Duodenal mucosa (tissue), 2 donors: ENCODE measurements at regions not wholly inside any gene's neighbourhood (a gene's known extent, or its start where the extent isn't known, plus 50 kb on each side); places are given as distances from the start of the nearest gene placed in this dataset.

ENCODE experiments used
- H3K27ac ChIP-seq: one replicate; pipeline ENCODE4 v1.7.0; 2013; ENCODE audit warnings: low read depth, low read length
- H3K27me3 ChIP-seq, 2 donors: one replicate each; pipeline ENCODE4 v1.7.0; 2013; ENCODE audit warnings: low read length in 2 of 2, control low read depth in 1 of 2; ENCODE audit not compliant: insufficient read depth in 2 of 2, control insufficient read depth in 1 of 2
- H3K36me3 ChIP-seq, 2 donors: one replicate each; pipeline ENCODE4 v1.7.0; 2013; ENCODE audit warnings: low read length in 2 of 2, control low read depth in 1 of 2; ENCODE audit not compliant: insufficient read depth in 2 of 2, control insufficient read depth in 1 of 2
- H3K4me1 ChIP-seq, 2 donors: one replicate each; pipeline ENCODE4 v1.7.0; 2013; ENCODE audit warnings: low read length in 2 of 2, control low read depth in 1 of 2; ENCODE audit not compliant: insufficient read depth in 2 of 2, control insufficient read depth in 1 of 2
- H3K4me3 ChIP-seq, 2 donors: one replicate each; pipeline ENCODE4 v1.7.0; 2013; ENCODE audit warnings: low read length in 2 of 2, low read depth in 1 of 2
- H3K9ac ChIP-seq, 2 donors: one replicate each; pipeline ENCODE4 v1.7.0; 2013; ENCODE audit warnings: low read length in 2 of 2, low read depth in 1 of 2
- H3K9me3 ChIP-seq, 2 donors: one replicate each; pipeline ENCODE4 v1.7.0; 2013; ENCODE audit warnings: low read length in 2 of 2, control low read depth in 1 of 2; ENCODE audit not compliant: control insufficient read depth in 1 of 2

DNA sequence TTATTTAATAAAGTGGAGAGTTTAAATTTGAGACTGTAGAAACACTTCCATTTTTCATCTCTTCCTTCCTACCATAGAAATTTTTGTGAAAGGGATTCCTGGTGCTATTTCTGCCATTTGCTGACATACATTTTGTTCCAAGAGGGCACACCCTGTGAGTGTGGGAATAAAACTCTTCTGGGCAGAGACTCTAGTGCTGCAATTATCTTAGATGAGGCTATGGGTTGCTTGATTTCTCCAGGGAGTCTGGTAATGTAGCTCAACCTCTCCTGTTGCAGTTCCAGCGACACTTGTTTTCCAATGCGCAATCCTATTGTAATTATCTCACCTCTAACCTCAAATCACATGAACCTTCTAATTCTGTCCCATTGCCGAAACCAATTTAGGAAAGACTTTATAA lies 60.1 kb upstream of the ZSWIM2 start:
- Histone ChIP-seq H3K27ac (no peak overlapping the region), H3K9ac (no peak overlapping the region), H3K4me3 (no peak overlapping the region), H3K27me3 (no peaks in the 10 kb centered on the region), H3K9me3 (no peaks in the 10 kb centered on the region), H3K4me1 (no peaks in the 10 kb centered on the region), H3K36me3 (no peaks in the 10 kb centered on the region)

DNA sequence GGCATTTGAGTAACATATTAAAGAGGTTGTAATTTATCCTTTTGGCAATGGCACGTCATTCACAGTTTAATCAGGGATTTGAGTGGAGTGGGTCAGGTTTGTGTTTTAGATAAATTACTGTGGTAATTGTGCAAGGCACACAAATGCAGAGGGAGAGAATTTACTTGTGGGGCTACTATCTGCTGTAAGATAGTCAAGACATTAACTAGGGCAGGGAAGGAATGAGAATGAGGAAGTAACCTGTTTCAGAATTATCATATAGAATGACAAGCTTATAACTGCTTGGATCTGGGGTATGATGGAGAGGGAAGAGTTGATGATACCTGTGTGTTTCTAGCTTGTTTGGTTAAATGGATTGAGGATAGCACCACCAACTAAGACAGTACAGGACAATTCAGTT lies 58.9 kb upstream of the ZSWIM2 start:
- Histone ChIP-seq H3K27me3 (no peaks in the 10 kb centered on the region), H3K36me3 (no peaks in the 10 kb centered on the region), H3K4me1 (no peaks in the 10 kb centered on the region), H3K9me3 (no peaks in the 10 kb centered on the region), H3K9ac (no peak overlapping the region), H3K4me3 (no peak overlapping the region), H3K27ac (no peak overlapping the region)

DNA sequence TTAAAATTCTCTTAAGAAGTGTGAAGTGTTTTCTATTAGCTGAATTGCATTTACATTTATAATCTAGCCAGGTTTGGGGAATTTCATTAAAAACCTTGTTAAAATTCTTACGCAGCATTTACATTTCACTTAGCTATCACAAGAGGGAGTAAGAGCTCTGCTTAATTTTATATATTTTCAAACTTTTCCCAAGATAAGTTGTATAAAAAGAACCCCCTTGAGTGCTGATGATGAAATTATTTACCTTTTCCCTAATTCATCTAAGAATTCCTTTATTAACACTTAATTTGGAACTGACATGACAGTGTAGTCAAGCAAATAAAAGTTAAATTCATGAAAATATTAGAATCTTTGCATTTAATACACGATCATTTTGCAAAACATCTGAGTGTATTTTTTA lies 54.2 kb upstream of the ZSWIM2 start:
- H3K4me1 ChIP-seq = no peaks in the 10 kb centered on the region
- H3K9ac ChIP-seq = no peak overlapping the region
- no peaks in the 10 kb centered on the region for H3K36me3 ChIP-seq
- H3K4me3 ChIP-seq = no peak overlapping the region
- H3K9me3 ChIP-seq = no peaks in the 10 kb centered on the region
- no peak overlapping the region for H3K27ac ChIP-seq
- no peaks in the 10 kb centered on the region for H3K27me3 ChIP-seq
